IMR-90 (cell line): ENCODE measurements at regions not wholly inside any gene's neighbourhood (a gene's known extent, or its start where the extent isn't known, plus 50 kb on each side); places are given as distances from the start of the nearest gene placed in this dataset.

Experiments used
- BHLHE40 ChIP-seq: fragments of 150-350 bp; IDR thresholded peaks from 2 replicates; pipeline ENCODE4 v1.6.1; 2016; ENCODE audit warnings: mild to moderate bottlenecking, low read depth, low read length
- CTCF ChIP-seq: conservative IDR thresholded peaks from 2 replicates; pipeline ENCODE4 v1.5.1; 2012; ENCODE audit warnings: mild to moderate bottlenecking, low read depth, low read length, improper control_type of control experiment
- FOS ChIP-seq: fragments of 150-350 bp; IDR thresholded peaks from 2 replicates; pipeline ENCODE4 v1.6.1; 2016; ENCODE audit warnings: low read depth, low read length
- MAFK ChIP-seq: IDR thresholded peaks from 2 replicates; pipeline ENCODE4 v1.6.1; 2012; ENCODE audit warnings: low read depth, low read length, improper control_type of control experiment
- MXI1 ChIP-seq: IDR thresholded peaks from 2 replicates; pipeline ENCODE4 v1.6.1; 2012; ENCODE audit warnings: low read depth, mild to moderate bottlenecking, low read length, moderate library complexity, borderline replicate concordance
- POLR2A ChIP-seq: IDR thresholded peaks from 2 replicates; pipeline ENCODE4 v1.6.1; 2012; ENCODE audit warnings: mild to moderate bottlenecking, low read depth, low read length
- RAD21 ChIP-seq: IDR thresholded peaks from 2 replicates; pipeline ENCODE4 v1.6.1; 2012; ENCODE audit warnings: low read length, improper control_type of control experiment
- RFX5 ChIP-seq: IDR thresholded peaks from 2 replicates; pipeline ENCODE4 v1.8.0; 2012; ENCODE audit warnings: low read depth, mild to moderate bottlenecking, low read length, moderate library complexity

DNA sequence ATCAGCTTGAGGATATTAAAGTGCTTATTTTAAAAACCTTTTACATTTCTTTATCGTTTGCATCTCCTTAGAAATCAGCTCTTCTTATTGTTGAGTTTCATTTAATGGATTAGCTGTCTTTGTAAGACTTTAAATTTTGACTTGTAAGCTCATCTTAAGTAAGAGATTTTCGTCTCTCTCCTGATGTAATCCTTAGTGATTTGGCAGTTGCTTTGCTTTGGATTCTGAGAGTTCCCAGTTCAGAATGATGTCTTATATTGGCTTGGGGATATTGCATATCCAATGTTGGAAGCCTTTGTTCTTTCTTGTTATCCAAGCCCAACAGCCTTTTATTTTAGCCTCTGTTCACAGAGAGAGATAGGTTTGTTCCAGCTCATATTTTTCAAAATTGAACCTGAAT lies 212.1 kb downstream of the ARL6IP6 start:
- TF ChIP-seq RFX5 (no peak), POLR2A (no peak), BHLHE40 (no peak), FOS (no peak), CTCF (no peak), MXI1 (no peak), RAD21 (no peak), MAFK (no peak)
